Breast epithelium (tissue), 3 donors: ENCODE measurements at regions not wholly inside any gene's neighbourhood (a gene's known extent, or its start where the extent isn't known, plus 50 kb on each side); places are given as distances from the start of the nearest gene placed in this dataset.

Experiments used
- POLR2A ChIP-seq: fragments of 450-650 bp; IDR thresholded peaks from one replicate; pipeline ENCODE4 v1.6.1; 2016; ENCODE audit warnings: antibody characterized with exemption, mild to moderate bottlenecking, moderate library complexity
- POLR2AphosphoS5 ChIP-seq, 3 donors: sonication (generic); formaldehyde crosslinking; IDR thresholded peaks; one replicate each; pipeline ENCODE4 v1.6.1; 2017; ENCODE audit warnings: antibody characterized with exemption in 3 of 3
- TF ChIP-seq, protein P1 (sequence below), 3 donors: fragments of 450-650 bp; IDR thresholded peaks; one replicate each; pipeline ENCODE4 v1.5.1; 2016 to 2017; ENCODE audit warnings: antibody characterized with exemption in 3 of 3, mild to moderate bottlenecking in 3 of 3, moderate library complexity in 3 of 3

GRCh38 chr12:86565038-86565437, 308.8 kb upstream of the MGAT4C start:
- TF ChIP-seq, protein P1, sequence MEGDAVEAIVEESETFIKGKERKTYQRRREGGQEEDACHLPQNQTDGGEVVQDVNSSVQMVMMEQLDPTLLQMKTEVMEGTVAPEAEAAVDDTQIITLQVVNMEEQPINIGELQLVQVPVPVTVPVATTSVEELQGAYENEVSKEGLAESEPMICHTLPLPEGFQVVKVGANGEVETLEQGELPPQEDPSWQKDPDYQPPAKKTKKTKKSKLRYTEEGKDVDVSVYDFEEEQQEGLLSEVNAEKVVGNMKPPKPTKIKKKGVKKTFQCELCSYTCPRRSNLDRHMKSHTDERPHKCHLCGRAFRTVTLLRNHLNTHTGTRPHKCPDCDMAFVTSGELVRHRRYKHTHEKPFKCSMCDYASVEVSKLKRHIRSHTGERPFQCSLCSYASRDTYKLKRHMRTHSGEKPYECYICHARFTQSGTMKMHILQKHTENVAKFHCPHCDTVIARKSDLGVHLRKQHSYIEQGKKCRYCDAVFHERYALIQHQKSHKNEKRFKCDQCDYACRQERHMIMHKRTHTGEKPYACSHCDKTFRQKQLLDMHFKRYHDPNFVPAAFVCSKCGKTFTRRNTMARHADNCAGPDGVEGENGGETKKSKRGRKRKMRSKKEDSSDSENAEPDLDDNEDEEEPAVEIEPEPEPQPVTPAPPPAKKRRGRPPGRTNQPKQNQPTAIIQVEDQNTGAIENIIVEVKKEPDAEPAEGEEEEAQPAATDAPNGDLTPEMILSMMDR (IDR thresholded peaks at IDR 0.05) = no peak
- TF ChIP-seq POLR2A = no peak
- no peak for TF ChIP-seq POLR2AphosphoS5 (IDR thresholded peaks at IDR 0.05)
